Chondrocyte (in vitro differentiated cells): ENCODE measurements at regions not wholly inside any gene's neighbourhood (a gene's known extent, or its start where the extent isn't known, plus 50 kb on each side); places are given as distances from the start of the nearest gene placed in this dataset.

Source experiments
- DNase-seq: peaks from one replicate; pipeline ENCODE4 v3.0.0; 2021; ENCODE audit warnings: mixed read lengths, low spot score
- H3K27ac Mint-ChIP-seq: one replicate; pipeline ENCODE4 v1.8.0; 2021; ENCODE audit warnings: mild to moderate bottlenecking, moderate library complexity, mixed read lengths; ENCODE audit not compliant: unreplicated experiment
- H3K27me3 Mint-ChIP-seq: 2 replicates; pipeline ENCODE4 v1.8.0; 2021; ENCODE audit warnings: low read depth, mixed read lengths
- H3K36me3 Mint-ChIP-seq: 2 replicates; pipeline ENCODE4 v1.8.0; 2021; ENCODE audit warnings: low read depth, mixed read lengths
- H3K4me1 Mint-ChIP-seq: 2 replicates; pipeline ENCODE4 v1.8.0; 2021; ENCODE audit warnings: low read depth, mild to moderate bottlenecking, mixed read lengths
- H3K4me3 Mint-ChIP-seq: one replicate; pipeline ENCODE4 v1.8.0; 2021; ENCODE audit warnings: mild to moderate bottlenecking, moderate library complexity, mixed read lengths; ENCODE audit not compliant: unreplicated experiment
- H3K9me3 Mint-ChIP-seq: 2 replicates; pipeline ENCODE4 v1.8.0; 2021; ENCODE audit warnings: low read depth, mixed read lengths
- TF ChIP-seq, protein P1 (sequence below): fragments of 200-600 bp; sonication (generic); IDR thresholded peaks from 2 replicates; pipeline ENCODE4 v1.5.0; 2021; ENCODE audit warnings: antibody characterized with exemption, mild to moderate bottlenecking, moderate library complexity

DNA sequence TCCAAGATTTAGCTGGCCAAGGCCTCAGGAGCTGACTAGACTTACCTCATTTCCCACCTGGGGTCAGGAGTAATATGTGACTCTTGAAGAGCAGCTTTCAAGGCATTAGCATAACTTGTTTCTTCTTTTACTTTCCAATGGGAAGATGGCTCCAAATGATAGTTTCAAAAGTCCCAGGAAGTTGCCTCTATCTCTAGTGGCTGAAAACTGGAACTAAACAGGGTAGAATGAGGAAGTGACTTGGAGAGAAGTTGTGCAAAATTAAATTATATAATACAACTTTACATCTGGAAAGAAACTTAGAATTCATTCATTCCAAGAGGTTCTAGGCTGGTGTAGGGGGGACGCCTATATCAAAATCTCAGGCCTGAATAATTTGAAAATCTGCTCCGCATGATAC, 250.1 kb upstream of the FMN2 start:
- Mint-ChIP-seq H3K36me3 (no peaks in the 10 kb centered on the region), H3K4me3 (no peak overlapping the region), H3K9me3 (no peaks in the 10 kb centered on the region), H3K27ac (no peak overlapping the region), H3K4me1 (no peaks in the 10 kb centered on the region), H3K27me3 (peaks cover 3% of the 10 kb centered on the region)
- TF ChIP-seq, protein P1, sequence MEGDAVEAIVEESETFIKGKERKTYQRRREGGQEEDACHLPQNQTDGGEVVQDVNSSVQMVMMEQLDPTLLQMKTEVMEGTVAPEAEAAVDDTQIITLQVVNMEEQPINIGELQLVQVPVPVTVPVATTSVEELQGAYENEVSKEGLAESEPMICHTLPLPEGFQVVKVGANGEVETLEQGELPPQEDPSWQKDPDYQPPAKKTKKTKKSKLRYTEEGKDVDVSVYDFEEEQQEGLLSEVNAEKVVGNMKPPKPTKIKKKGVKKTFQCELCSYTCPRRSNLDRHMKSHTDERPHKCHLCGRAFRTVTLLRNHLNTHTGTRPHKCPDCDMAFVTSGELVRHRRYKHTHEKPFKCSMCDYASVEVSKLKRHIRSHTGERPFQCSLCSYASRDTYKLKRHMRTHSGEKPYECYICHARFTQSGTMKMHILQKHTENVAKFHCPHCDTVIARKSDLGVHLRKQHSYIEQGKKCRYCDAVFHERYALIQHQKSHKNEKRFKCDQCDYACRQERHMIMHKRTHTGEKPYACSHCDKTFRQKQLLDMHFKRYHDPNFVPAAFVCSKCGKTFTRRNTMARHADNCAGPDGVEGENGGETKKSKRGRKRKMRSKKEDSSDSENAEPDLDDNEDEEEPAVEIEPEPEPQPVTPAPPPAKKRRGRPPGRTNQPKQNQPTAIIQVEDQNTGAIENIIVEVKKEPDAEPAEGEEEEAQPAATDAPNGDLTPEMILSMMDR, result no peak
- DNase-seq, result no peak

DNA sequence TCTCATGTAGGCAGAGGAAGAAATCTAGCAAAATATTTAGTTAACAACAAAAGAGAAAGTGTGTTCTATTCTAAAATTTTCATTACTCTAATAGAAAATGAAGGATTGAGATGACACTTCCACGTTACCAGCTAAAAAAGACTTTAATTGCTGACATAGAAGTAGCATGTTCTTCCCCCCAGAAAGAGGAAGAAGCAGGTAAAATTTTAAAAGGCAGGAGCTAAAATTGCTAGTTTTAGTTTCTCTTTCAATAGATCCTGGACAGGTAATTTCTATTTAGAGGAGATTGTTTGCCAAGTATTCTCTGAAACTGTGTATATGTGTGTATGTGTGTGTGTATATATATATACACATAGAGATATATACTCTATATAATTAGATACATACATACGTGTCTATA, 248.1 kb upstream of the FMN2 start:
- no peak overlapping the region for H3K4me3 Mint-ChIP-seq
- H3K27ac Mint-ChIP-seq, result no peak overlapping the region
- no peaks in the 10 kb centered on the region for H3K36me3 Mint-ChIP-seq
- H3K27me3 Mint-ChIP-seq, result no peaks in the 10 kb centered on the region
- no peak for DNase-seq
- no peaks in the 10 kb centered on the region for H3K4me1 Mint-ChIP-seq
- TF ChIP-seq, protein P1, result no peak
- H3K9me3 Mint-ChIP-seq, result no peaks in the 10 kb centered on the region

DNA sequence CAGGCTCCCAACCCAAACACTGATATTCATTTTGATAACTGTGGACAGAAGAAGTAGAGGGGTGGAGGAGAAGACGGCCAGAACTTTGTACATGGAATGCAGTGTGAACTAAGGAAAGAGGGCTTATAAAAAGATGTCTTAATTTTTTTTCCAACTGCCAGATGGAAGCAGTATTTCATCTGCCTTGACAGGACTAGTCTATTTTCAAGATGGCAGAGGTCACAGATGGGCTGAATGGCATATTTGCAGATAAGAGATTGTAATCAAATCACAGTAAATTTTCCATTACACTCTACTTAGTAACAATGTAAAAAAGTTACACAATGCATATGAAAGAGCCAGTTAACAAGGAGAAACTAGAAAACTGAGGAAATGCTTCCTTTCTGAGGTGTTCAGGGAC, 246.8 kb upstream of the FMN2 start:
- Mint-ChIP-seq H3K9me3 (no peaks in the 10 kb centered on the region), H3K4me3 (no peak overlapping the region), H3K27me3 (peaks cover 4% of the 10 kb centered on the region), H3K27ac (no peak overlapping the region), H3K4me1 (no peaks in the 10 kb centered on the region), H3K36me3 (no peaks in the 10 kb centered on the region)
- TF ChIP-seq, protein P1, result no peak
- no peak for DNase-seq

DNA sequence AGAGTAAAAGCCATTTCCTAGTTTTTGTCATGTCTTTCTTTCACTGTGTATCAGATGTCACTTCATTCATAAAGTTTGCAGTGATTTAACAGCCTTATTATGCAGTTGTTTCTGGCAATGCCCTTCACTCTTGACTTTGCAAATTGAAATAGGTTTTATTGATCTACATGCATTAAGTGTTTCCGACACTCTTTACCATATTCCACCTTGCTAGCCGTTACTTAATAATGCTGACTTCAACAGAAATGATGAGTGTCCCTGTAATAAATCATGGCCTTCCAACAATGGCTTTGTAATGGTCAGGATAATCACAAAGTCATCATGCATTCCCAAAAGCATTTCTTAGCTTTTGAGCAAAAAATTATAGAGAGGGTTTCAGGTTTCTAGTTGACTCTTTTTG, 236.8 kb upstream of the FMN2 start:
- no peaks in the 10 kb centered on the region for H3K4me1 Mint-ChIP-seq
- H3K36me3 Mint-ChIP-seq, result no peaks in the 10 kb centered on the region
- H3K27ac Mint-ChIP-seq, result no peak overlapping the region
- H3K4me3 Mint-ChIP-seq, result no peak overlapping the region
- TF ChIP-seq, protein P1, result no peak
- H3K27me3 Mint-ChIP-seq, result peaks cover 7% of the 10 kb centered on the region
- H3K9me3 Mint-ChIP-seq, result peaks cover 3% of the 10 kb centered on the region
- no peak for DNase-seq

DNA sequence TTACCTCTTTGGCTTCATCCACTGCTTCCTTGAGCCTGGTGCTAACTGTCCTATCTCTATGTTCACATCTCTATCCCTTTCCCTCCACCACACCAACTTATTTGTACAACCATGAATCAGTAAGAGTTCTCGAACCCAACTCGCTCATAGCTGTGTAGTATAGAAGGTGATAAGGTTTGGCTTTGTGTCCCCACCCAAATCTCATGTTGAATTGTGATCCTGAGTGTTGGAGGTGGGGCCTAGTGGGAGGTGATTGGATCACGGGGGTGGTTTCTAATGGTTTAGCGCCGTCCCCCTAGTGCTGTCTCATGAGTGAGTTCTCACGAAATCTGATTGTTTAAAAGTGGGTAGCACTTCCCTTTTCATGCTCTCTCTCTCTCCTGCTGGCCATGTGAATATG, 235.6 kb upstream of the FMN2 start:
- H3K36me3 Mint-ChIP-seq, result no peaks in the 10 kb centered on the region
- TF ChIP-seq, protein P1, result no peak
- no peaks in the 10 kb centered on the region for H3K4me1 Mint-ChIP-seq
- H3K4me3 Mint-ChIP-seq, result no peak overlapping the region
- peaks cover 3% of the 10 kb centered on the region for H3K9me3 Mint-ChIP-seq
- H3K27ac Mint-ChIP-seq, result no peak overlapping the region
- DNase-seq, result no peak
- peaks cover 3% of the 10 kb centered on the region for H3K27me3 Mint-ChIP-seq
